Activated gamma-delta T cell treated with Interleukin-2 at 50 U/mL for 16 hours (primary cell): ENCODE measurements at regions not wholly inside any gene's neighbourhood (a gene's known extent, or its start where the extent isn't known, plus 50 kb on each side); places are given as distances from the start of the nearest gene placed in this dataset.

ENCODE experiments used
- DNase-seq: peaks from one replicate; pipeline ENCODE4 v3.0.0-alpha.2; 2020

DNA sequence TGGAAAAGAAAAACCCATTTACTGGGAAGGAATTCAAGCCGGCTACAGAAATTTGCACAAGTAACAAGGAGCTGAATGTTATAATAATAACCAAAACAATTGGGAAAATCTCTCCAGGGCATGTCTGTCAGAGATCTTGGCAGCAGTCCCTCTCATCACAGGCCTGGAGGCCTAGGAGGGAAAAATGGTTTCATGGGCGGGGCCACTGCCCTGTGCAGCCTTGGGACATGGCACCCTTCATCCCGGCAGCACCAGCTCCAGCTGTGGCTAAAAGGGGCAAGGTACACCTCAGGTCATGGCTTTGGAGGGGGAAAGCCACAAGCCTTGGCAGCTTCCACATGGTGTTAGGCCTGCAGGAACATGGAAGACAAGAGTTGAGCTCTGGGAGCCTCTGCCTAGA, 513.1 kb upstream of the CNKSR2 start:
- no peak for DNase-seq

- no peak for DNase-seq
These were observed 516.5 kb upstream of the CNKSR2 start for GRCh38 chrX:20857746-20858145.

DNA sequence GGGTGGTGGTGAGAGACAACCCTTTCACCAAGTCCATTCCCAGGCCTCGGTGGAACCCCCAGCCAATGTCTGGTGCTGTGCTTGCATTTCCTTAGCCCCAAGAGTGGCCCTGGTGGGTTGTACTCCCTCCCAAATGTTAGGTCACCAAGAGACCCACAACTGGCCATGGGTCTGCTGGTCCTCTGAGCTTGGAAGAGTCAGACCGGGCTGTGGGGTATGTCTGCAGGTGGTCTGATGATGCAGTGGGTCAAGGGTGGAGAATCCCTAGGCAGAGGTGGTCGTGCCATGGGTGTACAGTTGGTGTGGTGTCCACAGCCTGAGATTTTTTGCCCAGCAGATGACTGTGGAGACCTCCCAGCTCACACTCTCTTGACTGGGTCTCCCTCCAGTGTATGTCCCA, 535.7 kb upstream of the CNKSR2 start:
- no peak for DNase-seq

GRCh38 chrX:20829665-20830491, 544.3 kb upstream of the CNKSR2 start:
- DNase-seq = no peak

- DNase-seq = no peak
These were observed 548.2 kb upstream of the CNKSR2 start for GRCh38 chrX:20825984-20826383.

- DNase-seq = no peak
These were observed 537.3 kb upstream of the RPS6KA3 start for GRCh38 chrX:20803971-20804370.

GRCh38 chrX:20802036-20802435, 535.3 kb upstream of the RPS6KA3 start:
- no peak for DNase-seq

DNA sequence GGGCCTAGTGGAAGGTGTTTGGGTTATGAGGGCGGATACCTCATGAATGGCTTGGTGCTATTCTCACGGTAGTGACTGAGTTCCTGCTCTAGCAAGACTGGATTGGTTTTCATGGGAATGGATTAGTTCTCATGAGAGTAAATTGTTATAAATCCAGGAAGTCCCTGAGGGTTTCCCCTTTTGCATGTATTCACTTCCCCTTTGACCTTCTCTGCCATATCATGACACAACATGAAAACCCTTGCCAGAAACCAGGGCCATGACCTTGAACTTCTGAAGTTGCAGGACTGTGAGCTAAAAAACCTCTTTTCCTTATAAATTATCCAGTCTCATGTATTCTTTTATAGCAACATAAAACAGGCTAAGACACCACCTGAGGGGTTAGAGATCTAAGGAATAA, 529.7 kb upstream of the RPS6KA3 start:
- no peak for DNase-seq

DNA sequence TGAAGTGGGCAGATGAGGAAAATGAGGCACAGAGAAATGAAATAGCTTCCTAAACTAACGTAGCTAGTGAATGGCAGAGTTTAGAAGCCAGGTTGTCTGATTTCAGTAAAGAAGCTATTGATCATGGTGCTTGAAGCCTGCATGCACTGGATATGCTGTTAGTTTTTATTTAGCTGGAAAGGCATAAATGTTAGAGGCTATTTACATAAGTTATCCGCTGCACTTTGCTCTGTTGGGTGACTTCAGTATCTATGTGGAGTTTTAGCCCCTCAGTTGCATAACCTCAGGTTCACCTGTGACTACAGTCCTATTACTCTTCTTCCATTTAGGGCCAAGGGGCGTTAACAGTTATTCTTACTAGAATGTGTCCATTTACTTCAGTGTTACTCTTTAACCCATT, 522.4 kb upstream of the RPS6KA3 start:
- DNase-seq = no peak

DNA sequence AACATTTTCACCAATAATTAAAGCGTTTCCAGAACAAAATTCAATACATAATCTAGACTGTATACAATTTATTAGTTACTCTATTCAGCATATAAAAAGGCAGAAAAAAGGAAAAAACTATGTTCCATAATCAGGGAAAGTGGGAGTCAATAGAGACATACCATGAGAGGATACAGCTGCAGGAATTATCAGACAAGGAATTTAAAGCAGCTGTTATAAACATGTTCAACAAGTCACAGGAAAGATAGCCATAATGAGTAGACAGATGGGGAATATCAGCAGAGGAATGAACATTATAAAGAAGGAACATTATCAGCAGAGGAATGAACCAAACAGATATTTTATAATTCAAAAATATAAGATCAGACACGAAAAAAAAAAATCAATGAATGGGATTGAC, 500.6 kb upstream of the RPS6KA3 start:
- no peak for DNase-seq

DNA sequence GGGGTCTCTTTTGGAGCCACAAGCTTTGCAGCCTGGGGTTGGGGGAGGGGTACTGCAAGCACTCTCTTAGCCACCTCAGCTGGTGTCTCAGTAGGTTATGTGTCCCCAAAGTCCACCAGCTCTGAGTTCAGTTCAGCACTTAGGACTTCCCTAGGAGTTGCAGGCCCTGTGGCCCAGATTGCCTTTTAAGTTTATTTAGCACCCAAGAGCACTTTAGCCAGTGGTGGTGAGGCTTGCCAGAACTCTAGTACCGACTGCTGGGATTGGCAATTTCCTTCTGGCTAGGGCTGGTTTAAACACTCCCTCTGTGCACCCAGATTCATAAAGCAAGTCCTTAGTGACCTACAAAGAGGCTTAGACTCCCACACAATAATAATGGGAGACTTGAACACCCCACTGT, 489.9 kb upstream of the RPS6KA3 start:
- DNase-seq = no peak

DNA sequence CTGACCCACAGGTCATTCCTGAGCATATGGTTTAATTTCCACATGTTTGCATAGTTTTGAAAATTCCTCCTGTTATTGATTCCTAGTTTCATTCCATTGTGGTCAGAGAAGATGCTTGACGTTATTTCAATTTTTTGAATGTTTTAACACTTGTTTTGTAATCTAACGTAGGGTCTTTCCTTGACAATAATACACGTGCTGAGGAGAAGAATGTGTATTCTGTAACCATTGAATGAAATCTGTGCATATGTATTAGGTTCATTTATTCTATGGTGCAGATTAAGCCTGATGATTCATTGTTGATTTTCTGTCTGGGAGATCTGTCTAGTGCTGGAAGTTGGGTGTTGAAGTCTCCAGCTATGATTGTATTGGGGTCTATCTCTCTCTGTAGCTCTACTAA, 486.4 kb upstream of the RPS6KA3 start:
- DNase-seq = no peak

- no peak for DNase-seq
These were observed 480.0 kb upstream of the RPS6KA3 start for GRCh38 chrX:20746690-20747089.

- no peak for DNase-seq
These were observed 476.3 kb upstream of the RPS6KA3 start for GRCh38 chrX:20743046-20743445.

- no peak for DNase-seq
These were observed 475.4 kb upstream of the RPS6KA3 start for GRCh38 chrX:20742106-20742505.

- DNase-seq = no peak
These were observed 473.7 kb upstream of the RPS6KA3 start for GRCh38 chrX:20740443-20740842.

DNA sequence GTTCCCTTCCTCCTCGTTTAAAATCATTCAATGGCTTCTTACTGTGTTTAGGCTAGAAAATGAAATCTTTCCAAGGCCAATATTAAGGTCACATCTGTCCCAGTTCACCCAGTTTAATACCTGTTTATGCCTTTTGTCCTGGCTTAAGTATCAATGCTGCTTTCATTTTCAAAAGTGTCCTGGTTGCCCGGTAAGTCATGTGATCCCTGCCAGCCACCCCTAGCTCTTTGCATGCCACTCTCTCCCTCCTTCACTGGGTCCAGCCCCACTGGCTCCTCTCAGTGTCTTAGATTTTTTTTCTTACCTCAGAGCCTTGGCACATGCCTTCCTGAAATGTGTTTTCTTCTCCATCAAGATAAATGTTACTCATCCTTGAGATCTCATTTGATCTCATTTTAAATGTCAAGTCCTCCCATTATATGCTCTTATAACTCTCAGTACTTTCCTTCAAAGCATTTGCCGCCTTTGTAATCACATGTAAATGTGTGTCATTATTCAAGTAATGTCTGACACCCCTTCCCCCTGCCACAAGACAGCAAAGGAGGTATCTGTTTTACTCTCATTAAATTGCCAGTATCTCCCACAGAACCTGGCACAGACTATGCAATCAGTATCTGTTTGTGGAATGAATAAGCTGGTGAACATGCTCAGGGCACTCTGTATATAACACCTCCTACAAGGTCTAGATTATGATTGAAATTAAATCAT, 472.5 kb upstream of the RPS6KA3 start:
- DNase-seq = no peak

- no peak for DNase-seq
These were observed 462.7 kb upstream of the RPS6KA3 start for GRCh38 chrX:20729416-20729815.

GRCh38 chrX:20727447-20727846, 460.7 kb upstream of the RPS6KA3 start:
- DNase-seq = no peak

DNA sequence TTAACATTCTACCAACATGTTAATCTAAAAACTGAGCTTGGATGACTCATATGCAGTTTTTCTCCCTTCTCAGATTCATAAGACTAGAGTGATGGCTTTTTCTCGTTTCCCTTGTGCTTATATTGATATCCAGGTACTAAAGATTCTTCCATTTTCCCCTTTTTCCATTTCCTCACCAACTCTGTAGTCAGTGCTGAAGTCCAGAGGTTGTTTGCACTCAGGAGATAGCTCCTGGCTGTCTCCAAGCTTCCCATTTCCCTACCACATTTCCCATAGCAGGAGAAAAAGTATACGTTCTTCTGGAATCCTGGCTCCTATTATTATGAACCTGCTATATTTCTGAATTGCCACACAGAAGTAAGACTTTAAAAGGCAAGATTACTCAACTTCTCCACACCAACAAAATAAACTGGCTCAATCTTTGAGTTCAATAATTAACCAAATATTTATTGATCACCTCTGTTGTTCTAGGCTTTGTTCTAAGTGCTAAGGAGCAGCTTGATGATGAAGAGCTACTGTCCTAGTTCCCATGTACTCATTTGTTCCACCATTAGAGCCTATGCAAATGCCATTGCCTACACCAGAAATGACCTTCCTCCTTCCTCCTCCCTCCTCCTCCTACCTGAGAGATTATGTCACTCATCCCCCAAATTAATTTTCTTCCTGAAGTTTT, 454.4 kb upstream of the RPS6KA3 start:
- no peak for DNase-seq

DNA sequence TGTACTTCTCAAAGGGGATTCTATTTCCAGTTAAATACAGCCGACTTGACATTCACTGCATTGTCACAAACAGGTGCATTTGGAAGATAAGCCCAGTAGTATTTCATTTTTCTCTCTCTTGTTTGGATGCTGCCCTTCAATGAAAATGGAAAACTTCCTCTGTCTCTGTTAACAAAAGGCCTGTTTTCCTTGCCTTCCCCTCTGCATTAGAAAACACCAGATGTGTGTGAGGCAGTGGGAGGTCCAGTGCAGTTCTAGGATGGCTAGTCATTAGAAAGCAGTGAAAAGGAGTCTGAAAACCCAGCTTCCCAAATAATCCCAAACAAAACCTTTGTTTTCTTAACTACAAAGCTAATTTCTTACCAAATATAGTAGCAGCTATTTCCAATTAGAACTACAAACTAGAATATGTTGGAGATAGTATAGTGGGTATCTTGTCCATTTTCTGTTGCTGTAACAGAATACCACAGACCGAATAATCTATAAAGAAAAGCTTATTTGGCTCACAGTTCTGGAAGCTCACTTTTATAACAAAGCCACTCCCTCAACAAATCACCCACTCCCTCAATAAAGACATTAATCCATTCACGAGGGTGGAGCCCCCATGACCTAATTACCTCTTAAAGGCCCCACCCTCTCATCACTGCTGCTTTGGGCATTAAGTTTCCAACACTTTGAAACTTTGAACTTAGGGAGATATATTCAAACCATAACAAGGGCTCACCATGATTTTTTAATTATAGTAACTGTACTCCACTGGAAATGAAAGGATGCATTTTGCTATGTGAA, 452.1 kb upstream of the RPS6KA3 start:
- no peak for DNase-seq

GRCh38 chrX:20715176-20715575, 448.5 kb upstream of the RPS6KA3 start:
- no peak for DNase-seq

- DNase-seq = no peak
These were observed 446.1 kb upstream of the RPS6KA3 start for GRCh38 chrX:20712811-20713210.
